ENCODE measurements at regions not wholly inside any gene's neighbourhood (a gene's known extent, or its start where the extent isn't known, plus 50 kb on each side); places are given as distances from the start of the nearest gene placed in this dataset.

GRCh38 chr20:7378864-7379605 lies 561.2 kb downstream of the HAO1 start:
- Histone ChIP-seq H3K9ac (ENCODE audit: extremely low read depth, low read length, poor library complexity, severe bottlenecking) (no peak overlapping the region), H3K4me1 (ENCODE audit: control insufficient read depth, insufficient read depth, low read length) (no peaks in the 10 kb centered on the region), H3K36me3 (ENCODE audit: control insufficient read depth, insufficient read depth, low read length) (no peaks in the 10 kb centered on the region), H3K27me3 (ENCODE audit: control insufficient read depth, insufficient read depth, low read length, poor library complexity, severe bottlenecking) (no peaks in the 10 kb centered on the region), H3K9me3 (ENCODE audit: control insufficient read depth, low read length) (no peaks in the 10 kb centered on the region), H3K4me3 (ENCODE audit: low read length) (no peak overlapping the region), H3K27ac (ENCODE audit: low read depth, low read length) (no peak overlapping the region)
- no peak for TF ChIP-seq CTCF (conservative IDR thresholded peaks at IDR 0.05)
- Mint-ChIP-seq H3K27me3 (ENCODE audit: insufficient read depth) (no peaks in the 10 kb centered on the region), H3K9me3 (no peaks in the 10 kb centered on the region), H3K27ac (no peak overlapping the region), H3K4me1 (no peaks in the 10 kb centered on the region), H3K36me3 (ENCODE audit: low read depth) (no peaks in the 10 kb centered on the region), H3K4me3 (no peak overlapping the region)
- WGBS, 2 experiments (ENCODE audit: insufficient coverage in 1 of 2, insufficient read length in 1 of 2), result 95 to 96% methylated on average over 5 of the region's 5 CpGs
- no peak for DNase-seq

GRCh38 chr20:7379621-7380220 lies 560.5 kb downstream of the HAO1 start:
- no peak overlapping the region for H3K4me3 Mint-ChIP-seq
- H3K27ac Mint-ChIP-seq, result no peak overlapping the region
- no peak overlapping the region for H3K4me3 ChIP-seq (ENCODE audit: low read length)
- no peaks in the 10 kb centered on the region for H3K4me1 Mint-ChIP-seq
- H3K9me3 ChIP-seq (ENCODE audit: control insufficient read depth, low read length), result no peaks in the 10 kb centered on the region
- H3K9me3 Mint-ChIP-seq, result no peaks in the 10 kb centered on the region
- no peaks in the 10 kb centered on the region for H3K36me3 Mint-ChIP-seq (ENCODE audit: low read depth)
- no peak for TF ChIP-seq CTCF (conservative IDR thresholded peaks at IDR 0.05)
- 95 to 96% methylated on average over 8 of the region's 8 CpGs for WGBS, 2 experiments (ENCODE audit: insufficient coverage in 1 of 2, insufficient read length in 1 of 2)
- no peak overlapping the region for H3K9ac ChIP-seq (ENCODE audit: extremely low read depth, low read length, poor library complexity, severe bottlenecking)
- no peaks in the 10 kb centered on the region for H3K27me3 Mint-ChIP-seq (ENCODE audit: insufficient read depth)
- H3K27me3 ChIP-seq (ENCODE audit: control insufficient read depth, insufficient read depth, low read length, poor library complexity, severe bottlenecking), result no peaks in the 10 kb centered on the region
- H3K4me1 ChIP-seq (ENCODE audit: control insufficient read depth, insufficient read depth, low read length), result no peaks in the 10 kb centered on the region
- no peaks in the 10 kb centered on the region for H3K36me3 ChIP-seq (ENCODE audit: control insufficient read depth, insufficient read depth, low read length)
- no peak for DNase-seq
- H3K27ac ChIP-seq (ENCODE audit: low read depth, low read length), result no peak overlapping the region

- H3K27me3 Mint-ChIP-seq (ENCODE audit: insufficient read depth), result no peaks in the 10 kb centered on the region
- TF ChIP-seq CTCF (conservative IDR thresholded peaks at IDR 0.05), result no peak
- Histone ChIP-seq H3K9ac (ENCODE audit: extremely low read depth, low read length, poor library complexity, severe bottlenecking) (no peak overlapping the region), H3K36me3 (ENCODE audit: control insufficient read depth, insufficient read depth, low read length) (no peaks in the 10 kb centered on the region), H3K27me3 (ENCODE audit: control insufficient read depth, insufficient read depth, low read length, poor library complexity, severe bottlenecking) (no peaks in the 10 kb centered on the region), H3K4me3 (ENCODE audit: low read length) (no peak overlapping the region), H3K4me1 (ENCODE audit: control insufficient read depth, insufficient read depth, low read length) (no peaks in the 10 kb centered on the region), H3K27ac (ENCODE audit: low read depth, low read length) (no peak overlapping the region), H3K9me3 (ENCODE audit: control insufficient read depth, low read length) (no peaks in the 10 kb centered on the region)
- H3K9me3 Mint-ChIP-seq, result no peaks in the 10 kb centered on the region
- DNase-seq, result no peak
- H3K27ac Mint-ChIP-seq, result no peak overlapping the region
- no peaks in the 10 kb centered on the region for H3K36me3 Mint-ChIP-seq (ENCODE audit: low read depth)
- H3K4me3 Mint-ChIP-seq, result no peak overlapping the region
- H3K4me1 Mint-ChIP-seq, result peaks cover 9% of the 10 kb centered on the region
These were observed 557.0 kb downstream of the HAO1 start for GRCh38 chr20:7383216-7383615.

Measured in endodermal cell (in vitro differentiated cells).